ENCODE measurements at regions not wholly inside any gene's neighbourhood (a gene's known extent, or its start where the extent isn't known, plus 50 kb on each side); places are given as distances from the start of the nearest gene placed in this dataset.

DNA sequence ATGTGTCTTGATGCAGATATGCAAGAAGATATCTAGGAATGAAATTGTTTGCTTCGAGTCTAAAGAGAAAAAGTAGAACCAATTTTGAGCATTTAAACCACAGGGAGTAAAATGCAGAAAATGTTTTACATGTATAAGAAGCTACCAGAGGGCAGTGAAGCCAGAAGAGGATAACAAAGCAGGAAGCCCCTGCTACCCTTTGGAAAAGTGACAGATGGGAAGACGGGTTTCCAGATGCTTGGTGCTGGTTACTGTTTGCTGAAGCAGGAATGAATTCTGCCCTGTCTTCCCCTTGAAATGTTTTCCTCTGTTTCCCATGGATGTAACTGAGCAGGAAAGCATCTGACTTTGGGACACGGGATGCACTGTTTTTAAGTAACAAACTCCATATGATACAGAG is 822.2 kb downstream of the MRPL39 start:
- no peaks in the 10 kb centered on the region for H3K79me1 ChIP-seq (ENCODE audit: low read length)
- no peak overlapping the region for H3K4me2 ChIP-seq (ENCODE audit: low read length)
- no peak overlapping the region for H3K56ac ChIP-seq (ENCODE audit: low read length)
- H3K23ac ChIP-seq (ENCODE audit: low read length): no peak overlapping the region
- H2BK15ac ChIP-seq (replicated peaks; ENCODE audit: low read depth): no peak overlapping the region
- H3K27me3 ChIP-seq (ENCODE audit: insufficient read depth, low read length, poor library complexity): no peaks in the 10 kb centered on the region
- no peak overlapping the region for H3K9ac ChIP-seq (ENCODE audit: low read length)
- H3K18ac ChIP-seq (ENCODE audit: low read length): no peak overlapping the region
- H2BK120ac ChIP-seq (ENCODE audit: low read depth, low read length): no peak overlapping the region
- H4K5ac ChIP-seq (ENCODE audit: low read length): no peak overlapping the region
- H4K8ac ChIP-seq (ENCODE audit: low read depth, low read length): no peak overlapping the region
- H2AK5ac ChIP-seq (ENCODE audit: low read length): no peak overlapping the region
- WGBS (ENCODE audit: extremely low coverage, insufficient coverage, low lambda C conversion rate): no CpG with 5 or more reads among the region's 3 CpGs
- no peaks in the 10 kb centered on the region for H3K36me3 ChIP-seq (ENCODE audit: control insufficient read depth, insufficient read depth, low read length)
- no peak for DNase-seq
- no peak overlapping the region for H3K4me3 ChIP-seq (ENCODE audit: low read length)
- no peaks in the 10 kb centered on the region for H3K79me2 ChIP-seq (ENCODE audit: control insufficient read depth, insufficient read depth, low read length)
- H3K27ac ChIP-seq (ENCODE audit: low read depth, low read length): no peak overlapping the region
- H3K4ac ChIP-seq (ENCODE audit: low read depth, low read length): no peak overlapping the region
- H2BK5ac ChIP-seq (ENCODE audit: low read length): no peak overlapping the region
- H3K4me1 ChIP-seq (ENCODE audit: control insufficient read depth, low read depth, low read length): no peaks in the 10 kb centered on the region

DNA sequence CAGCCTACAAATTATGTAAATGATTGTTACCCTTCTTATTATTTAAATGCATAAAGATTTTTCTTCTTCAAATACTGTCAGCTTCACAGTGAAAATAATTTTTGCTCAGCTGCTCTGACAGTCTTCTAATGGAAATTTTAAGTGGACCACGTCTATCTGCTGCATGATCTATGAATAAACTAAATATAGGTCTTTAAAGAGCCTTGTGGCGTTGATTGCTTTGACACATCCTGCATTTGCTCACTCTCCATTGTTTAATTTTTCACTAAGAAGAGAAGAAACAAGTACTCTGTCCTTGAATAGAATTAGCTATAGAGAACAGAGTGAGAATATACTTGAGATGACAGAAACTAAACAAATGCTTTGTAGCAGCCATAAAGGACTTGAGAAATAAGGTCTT is 826.1 kb downstream of the MRPL39 start:
- Histone ChIP-seq H2AK5ac (ENCODE audit: low read length) (no peak overlapping the region), H3K36me3 (ENCODE audit: control insufficient read depth, insufficient read depth, low read length) (no peaks in the 10 kb centered on the region), H4K5ac (ENCODE audit: low read length) (no peak overlapping the region), H3K27me3 (ENCODE audit: insufficient read depth, low read length, poor library complexity) (no peaks in the 10 kb centered on the region), H4K8ac (ENCODE audit: low read depth, low read length) (no peak overlapping the region), H3K79me1 (ENCODE audit: low read length) (no peaks in the 10 kb centered on the region), H2BK120ac (ENCODE audit: low read depth, low read length) (no peak overlapping the region), H3K4ac (ENCODE audit: low read depth, low read length) (no peak overlapping the region), H3K4me2 (ENCODE audit: low read length) (no peak overlapping the region), H3K56ac (ENCODE audit: low read length) (no peak overlapping the region), H3K23ac (ENCODE audit: low read length) (no peak overlapping the region), H3K18ac (ENCODE audit: low read length) (no peak overlapping the region), H3K79me2 (ENCODE audit: control insufficient read depth, insufficient read depth, low read length) (no peaks in the 10 kb centered on the region), H2BK15ac (replicated peaks; ENCODE audit: low read depth) (no peak overlapping the region), H3K9ac (ENCODE audit: low read length) (no peak overlapping the region), H3K27ac (ENCODE audit: low read depth, low read length) (no peak overlapping the region), H3K4me3 (ENCODE audit: low read length) (no peak overlapping the region), H3K4me1 (ENCODE audit: control insufficient read depth, low read depth, low read length) (no peaks in the 10 kb centered on the region), H2BK5ac (ENCODE audit: low read length) (no peak overlapping the region)
- WGBS (ENCODE audit: extremely low coverage, insufficient coverage, low lambda C conversion rate): no CpG with 5 or more reads among the region's 2 CpGs
- no peak for DNase-seq

DNA sequence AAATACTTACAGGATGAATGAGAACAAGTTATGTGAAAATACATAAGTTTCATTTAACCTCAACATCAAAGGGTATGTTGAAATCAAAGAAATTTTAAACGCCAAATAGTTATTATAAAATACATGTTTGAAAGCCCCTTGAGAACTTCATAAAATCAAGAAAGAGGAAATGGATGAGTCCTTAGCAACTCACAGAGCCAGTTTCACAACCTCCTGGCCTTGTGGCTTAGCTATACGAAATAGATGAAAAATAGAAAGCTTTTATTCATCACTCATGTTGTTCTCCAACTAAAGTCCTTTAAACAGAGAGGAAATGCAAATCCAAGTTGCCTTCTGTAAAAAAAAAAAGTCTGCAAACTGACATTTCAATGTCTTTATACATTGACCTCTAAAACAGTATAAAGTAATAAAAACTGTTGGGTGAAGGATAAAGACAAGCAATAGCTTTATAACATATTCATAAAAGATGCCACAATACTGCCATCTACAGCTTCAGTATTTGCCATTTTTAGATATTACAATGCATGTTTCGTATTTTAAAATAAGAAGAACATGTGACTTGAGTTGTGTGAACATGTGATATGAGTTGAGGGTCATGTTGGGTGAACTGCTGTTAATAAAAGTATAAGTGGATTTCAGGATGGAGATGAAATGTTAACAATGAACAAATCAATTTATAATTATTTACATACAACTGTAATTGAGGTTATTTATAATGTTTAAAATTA is 847.8 kb downstream of the MRPL39 start:
- H3K27ac ChIP-seq (ENCODE audit: low read depth, low read length): no peak overlapping the region
- H4K8ac ChIP-seq (ENCODE audit: low read depth, low read length): no peak overlapping the region
- H3K18ac ChIP-seq (ENCODE audit: low read length): no peak overlapping the region
- no peaks in the 10 kb centered on the region for H3K36me3 ChIP-seq (ENCODE audit: control insufficient read depth, insufficient read depth, low read length)
- no peak overlapping the region for H2BK120ac ChIP-seq (ENCODE audit: low read depth, low read length)
- no CpG with 5 or more reads among the region's 3 CpGs for WGBS (ENCODE audit: extremely low coverage, insufficient coverage, low lambda C conversion rate)
- no peak overlapping the region for H3K4me3 ChIP-seq (ENCODE audit: low read length)
- H3K4me2 ChIP-seq (ENCODE audit: low read length): no peak overlapping the region
- no peak overlapping the region for H3K56ac ChIP-seq (ENCODE audit: low read length)
- H3K23ac ChIP-seq (ENCODE audit: low read length): no peak overlapping the region
- H2BK15ac ChIP-seq (replicated peaks; ENCODE audit: low read depth): no peak overlapping the region
- DNase-seq: no peak
- no peak overlapping the region for H4K5ac ChIP-seq (ENCODE audit: low read length)
- no peaks in the 10 kb centered on the region for H3K4me1 ChIP-seq (ENCODE audit: control insufficient read depth, low read depth, low read length)
- no peaks in the 10 kb centered on the region for H3K79me2 ChIP-seq (ENCODE audit: control insufficient read depth, insufficient read depth, low read length)
- no peak overlapping the region for H3K4ac ChIP-seq (ENCODE audit: low read depth, low read length)
- no peaks in the 10 kb centered on the region for H3K27me3 ChIP-seq (ENCODE audit: insufficient read depth, low read length, poor library complexity)
- no peak overlapping the region for H2AK5ac ChIP-seq (ENCODE audit: low read length)
- H3K9ac ChIP-seq (ENCODE audit: low read length): no peak overlapping the region
- no peak overlapping the region for H2BK5ac ChIP-seq (ENCODE audit: low read length)
- no peaks in the 10 kb centered on the region for H3K79me1 ChIP-seq (ENCODE audit: low read length)

DNA sequence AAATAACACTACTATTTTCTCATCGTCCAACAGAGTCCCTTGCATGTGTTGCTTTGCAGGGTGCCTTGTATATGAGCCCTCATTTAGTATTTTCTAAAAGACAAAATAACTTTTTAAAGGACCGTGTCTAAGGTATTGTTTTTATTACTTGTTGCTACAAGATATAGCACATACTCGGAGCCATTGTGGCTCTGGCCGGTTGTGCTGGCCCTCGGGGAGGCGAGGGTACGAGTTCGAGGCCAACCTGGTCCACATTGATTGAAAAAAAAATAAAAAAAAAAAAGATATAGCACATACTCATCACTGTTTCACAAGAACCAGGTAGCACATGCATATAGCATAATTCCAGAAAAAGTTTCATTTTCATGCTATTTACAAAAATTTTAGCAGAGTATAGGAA is 869.2 kb downstream of the MRPL39 start:
- H3K4me1 ChIP-seq (ENCODE audit: control insufficient read depth, low read depth, low read length): no peaks in the 10 kb centered on the region
- no peak overlapping the region for H2BK120ac ChIP-seq (ENCODE audit: low read depth, low read length)
- no peak overlapping the region for H4K5ac ChIP-seq (ENCODE audit: low read length)
- H4K8ac ChIP-seq (ENCODE audit: low read depth, low read length): no peak overlapping the region
- H3K27me3 ChIP-seq (ENCODE audit: insufficient read depth, low read length, poor library complexity): no peaks in the 10 kb centered on the region
- no peak overlapping the region for H3K27ac ChIP-seq (ENCODE audit: low read depth, low read length)
- no peak overlapping the region for H3K4me3 ChIP-seq (ENCODE audit: low read length)
- DNase-seq: no peak
- H3K9ac ChIP-seq (ENCODE audit: low read length): no peak overlapping the region
- WGBS (ENCODE audit: extremely low coverage, insufficient coverage, low lambda C conversion rate): no CpG with 5 or more reads among the region's 8 CpGs
- no peaks in the 10 kb centered on the region for H3K79me2 ChIP-seq (ENCODE audit: control insufficient read depth, insufficient read depth, low read length)
- H3K56ac ChIP-seq (ENCODE audit: low read length): no peak overlapping the region
- H3K4me2 ChIP-seq (ENCODE audit: low read length): no peak overlapping the region
- H2BK5ac ChIP-seq (ENCODE audit: low read length): no peak overlapping the region
- no peak overlapping the region for H3K18ac ChIP-seq (ENCODE audit: low read length)
- no peak overlapping the region for H2AK5ac ChIP-seq (ENCODE audit: low read length)
- H3K4ac ChIP-seq (ENCODE audit: low read depth, low read length): no peak overlapping the region
- H3K79me1 ChIP-seq (ENCODE audit: low read length): no peaks in the 10 kb centered on the region
- H3K23ac ChIP-seq (ENCODE audit: low read length): no peak overlapping the region
- no peak overlapping the region for H2BK15ac ChIP-seq (replicated peaks; ENCODE audit: low read depth)
- no peaks in the 10 kb centered on the region for H3K36me3 ChIP-seq (ENCODE audit: control insufficient read depth, insufficient read depth, low read length)

DNA sequence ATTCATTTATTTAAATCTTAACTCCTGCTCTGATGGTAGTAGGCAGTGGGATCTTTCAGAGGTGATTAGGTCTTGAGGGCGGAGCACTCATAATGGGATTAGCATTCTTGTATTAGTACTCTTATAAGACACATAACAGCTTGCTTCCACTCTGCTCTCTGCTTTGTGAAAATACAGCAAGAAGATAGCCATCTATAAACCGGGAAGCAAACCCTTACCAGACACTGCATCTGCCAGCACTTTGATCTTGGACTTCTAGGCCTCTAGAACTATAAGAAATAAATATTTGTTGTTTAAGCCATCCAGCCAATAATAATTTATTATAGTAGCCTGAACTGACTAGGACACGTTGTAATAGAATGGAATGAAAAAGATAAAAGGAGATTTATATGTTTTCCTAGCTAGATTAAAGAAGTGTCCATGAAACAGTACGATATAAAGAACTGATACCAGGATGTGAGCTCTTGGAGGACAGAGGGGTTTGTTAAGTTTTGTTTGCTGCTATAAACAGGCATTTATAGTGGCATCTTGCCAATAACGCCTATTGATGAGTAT is 869.9 kb downstream of the MRPL39 start:
- H2BK5ac ChIP-seq (ENCODE audit: low read length): no peak overlapping the region
- H3K79me2 ChIP-seq (ENCODE audit: control insufficient read depth, insufficient read depth, low read length): no peaks in the 10 kb centered on the region
- H3K23ac ChIP-seq (ENCODE audit: low read length): no peak overlapping the region
- no peaks in the 10 kb centered on the region for H3K27me3 ChIP-seq (ENCODE audit: insufficient read depth, low read length, poor library complexity)
- WGBS (ENCODE audit: extremely low coverage, insufficient coverage, low lambda C conversion rate): no CpG with 5 or more reads among the region's 5 CpGs
- no peak overlapping the region for H4K8ac ChIP-seq (ENCODE audit: low read depth, low read length)
- H3K4me1 ChIP-seq (ENCODE audit: control insufficient read depth, low read depth, low read length): no peaks in the 10 kb centered on the region
- H2BK120ac ChIP-seq (ENCODE audit: low read depth, low read length): no peak overlapping the region
- H3K4me3 ChIP-seq (ENCODE audit: low read length): no peak overlapping the region
- no peak overlapping the region for H3K9ac ChIP-seq (ENCODE audit: low read length)
- no peaks in the 10 kb centered on the region for H3K36me3 ChIP-seq (ENCODE audit: control insufficient read depth, insufficient read depth, low read length)
- H3K56ac ChIP-seq (ENCODE audit: low read length): no peak overlapping the region
- no peak overlapping the region for H3K4me2 ChIP-seq (ENCODE audit: low read length)
- H2BK15ac ChIP-seq (replicated peaks; ENCODE audit: low read depth): no peak overlapping the region
- H3K18ac ChIP-seq (ENCODE audit: low read length): no peak overlapping the region
- no peak overlapping the region for H3K27ac ChIP-seq (ENCODE audit: low read depth, low read length)
- peak; percentile 5 for DNase-seq
- no peaks in the 10 kb centered on the region for H3K79me1 ChIP-seq (ENCODE audit: low read length)
- no peak overlapping the region for H3K4ac ChIP-seq (ENCODE audit: low read depth, low read length)
- no peak overlapping the region for H2AK5ac ChIP-seq (ENCODE audit: low read length)
- H4K5ac ChIP-seq (ENCODE audit: low read length): no peak overlapping the region

DNA sequence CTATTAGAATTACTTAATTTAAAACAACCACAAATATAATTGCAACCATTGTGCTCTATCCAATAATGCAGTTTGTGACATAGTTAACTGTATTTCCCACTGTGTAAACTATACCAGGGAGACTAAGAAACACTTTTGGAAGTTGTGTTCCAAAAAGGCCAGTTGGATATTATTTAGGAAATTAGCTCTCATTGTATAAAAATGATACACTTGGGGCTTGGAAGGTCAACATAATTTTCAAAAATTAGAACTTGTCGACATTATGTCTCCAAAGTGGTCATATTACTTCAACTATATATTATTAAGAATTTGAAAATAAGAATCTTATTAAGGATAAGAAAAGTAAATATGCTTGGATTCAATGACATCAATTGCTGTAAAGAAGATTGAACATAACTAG is 876.6 kb downstream of the MRPL39 start:
- Histone ChIP-seq H3K56ac (ENCODE audit: low read length) (no peak overlapping the region), H3K4me3 (ENCODE audit: low read length) (no peak overlapping the region), H3K27me3 (ENCODE audit: insufficient read depth, low read length, poor library complexity) (no peaks in the 10 kb centered on the region), H3K4ac (ENCODE audit: low read depth, low read length) (no peak overlapping the region), H2BK15ac (replicated peaks; ENCODE audit: low read depth) (no peak overlapping the region), H3K79me2 (ENCODE audit: control insufficient read depth, insufficient read depth, low read length) (no peaks in the 10 kb centered on the region), H2AK5ac (ENCODE audit: low read length) (no peak overlapping the region), H3K27ac (ENCODE audit: low read depth, low read length) (no peak overlapping the region), H3K4me1 (ENCODE audit: control insufficient read depth, low read depth, low read length) (no peaks in the 10 kb centered on the region), H3K23ac (ENCODE audit: low read length) (no peak overlapping the region), H3K9ac (ENCODE audit: low read length) (no peak overlapping the region), H3K4me2 (ENCODE audit: low read length) (no peak overlapping the region), H2BK120ac (ENCODE audit: low read depth, low read length) (no peak overlapping the region), H3K79me1 (ENCODE audit: low read length) (no peaks in the 10 kb centered on the region), H4K5ac (ENCODE audit: low read length) (no peak overlapping the region), H3K36me3 (ENCODE audit: control insufficient read depth, insufficient read depth, low read length) (no peaks in the 10 kb centered on the region), H3K18ac (ENCODE audit: low read length) (no peak overlapping the region), H4K8ac (ENCODE audit: low read depth, low read length) (no peak overlapping the region), H2BK5ac (ENCODE audit: low read length) (no peak overlapping the region)
- no peak for DNase-seq
- WGBS (ENCODE audit: extremely low coverage, insufficient coverage, low lambda C conversion rate): no CpG with 5 or more reads among the region's 1 CpG
